ENCODE measurements at regions not wholly inside any gene's neighbourhood (a gene's known extent, or its start where the extent isn't known, plus 50 kb on each side); places are given as distances from the start of the nearest gene placed in this dataset.
"Not testable (repeated sequence)": the region's sequence is repeated elsewhere in the genome, so short reads cannot be mapped to it uniquely, and the experiment has no call there.

DNA sequence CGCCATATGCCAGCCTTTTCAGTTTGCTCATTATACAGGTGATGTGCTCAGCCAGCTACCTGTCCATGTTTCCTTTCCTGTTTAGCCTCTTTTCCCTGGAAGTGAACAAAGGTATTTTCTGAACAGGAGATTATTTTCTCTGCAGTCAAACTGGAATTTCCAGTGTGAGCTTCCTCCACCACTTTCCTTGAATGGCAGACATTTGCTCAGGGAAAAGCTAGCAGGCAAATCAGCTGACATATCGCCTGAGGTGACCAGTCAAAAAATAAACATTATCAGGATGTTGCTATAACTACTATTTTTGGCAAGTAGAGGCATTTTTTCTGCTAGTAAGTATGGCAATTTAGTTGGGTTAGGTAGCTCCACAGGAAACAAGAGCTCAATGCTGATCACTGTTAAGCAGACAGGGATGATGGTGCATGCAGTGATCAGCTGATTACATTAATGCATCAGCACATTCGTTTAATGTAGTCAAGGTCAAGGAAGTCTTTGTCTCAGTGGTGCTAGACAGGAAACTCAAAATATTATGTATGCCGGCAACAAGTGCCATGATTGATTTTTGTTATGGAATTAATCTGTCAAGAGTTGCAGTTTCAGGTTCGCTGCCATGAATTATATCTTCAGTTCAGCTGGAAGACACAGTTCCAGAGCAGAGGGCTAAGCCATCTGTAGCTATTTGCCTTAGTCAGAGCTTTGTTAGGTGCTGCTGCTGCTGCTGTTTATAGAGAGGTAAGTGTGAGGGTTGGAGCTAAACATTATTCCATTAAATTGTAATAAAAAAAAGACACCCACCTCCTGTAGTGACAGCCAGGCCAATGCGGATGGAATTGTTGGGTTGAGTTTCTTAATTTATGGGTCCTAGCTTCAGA, 179.7 kb upstream of the ST6GALNAC5 start:
- peak; percentile 41 for DNase-seq (ENCODE audit: low spot score)

DNA sequence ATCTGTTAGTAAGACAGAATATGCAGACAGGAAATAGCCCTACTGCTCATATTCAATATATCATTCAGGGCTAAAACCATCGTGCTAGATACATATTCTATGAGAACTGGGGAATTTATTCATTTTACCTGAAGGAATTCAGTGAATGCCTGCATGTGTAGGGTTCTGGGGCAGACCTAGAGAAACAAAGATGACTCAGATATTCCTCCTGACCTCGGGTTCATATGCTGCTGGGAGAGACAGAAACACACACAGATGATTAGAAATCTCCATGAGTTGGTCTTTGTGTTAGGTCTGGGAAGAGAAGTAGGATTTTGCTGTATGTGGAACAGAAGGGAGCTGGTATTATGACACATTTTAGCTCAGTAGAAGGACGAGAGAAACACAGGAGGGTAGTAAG, 176.5 kb upstream of the ST6GALNAC5 start:
- peak; percentile 22 for DNase-seq (ENCODE audit: low spot score)

DNA sequence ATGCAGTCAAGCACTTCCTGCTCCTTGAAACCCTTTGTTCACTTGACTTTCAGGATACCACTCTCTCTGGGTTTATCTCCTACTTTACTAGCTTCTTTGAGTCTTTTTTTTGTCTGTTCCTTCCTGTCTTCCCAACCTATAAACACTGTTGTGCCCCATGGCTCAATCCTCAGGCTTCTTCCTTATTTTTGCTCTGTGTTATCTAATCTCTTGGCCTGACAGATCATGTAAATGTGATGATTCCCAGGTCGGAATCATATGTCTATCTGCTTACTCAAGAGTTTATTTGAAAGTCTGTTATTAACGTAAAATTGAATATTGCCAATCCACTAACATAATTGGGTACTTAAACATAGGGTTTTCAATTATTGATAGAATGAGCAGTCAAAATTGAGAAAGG, 171.7 kb upstream of the ST6GALNAC5 start:
- DNase-seq (ENCODE audit: low spot score) = no peak

DNA sequence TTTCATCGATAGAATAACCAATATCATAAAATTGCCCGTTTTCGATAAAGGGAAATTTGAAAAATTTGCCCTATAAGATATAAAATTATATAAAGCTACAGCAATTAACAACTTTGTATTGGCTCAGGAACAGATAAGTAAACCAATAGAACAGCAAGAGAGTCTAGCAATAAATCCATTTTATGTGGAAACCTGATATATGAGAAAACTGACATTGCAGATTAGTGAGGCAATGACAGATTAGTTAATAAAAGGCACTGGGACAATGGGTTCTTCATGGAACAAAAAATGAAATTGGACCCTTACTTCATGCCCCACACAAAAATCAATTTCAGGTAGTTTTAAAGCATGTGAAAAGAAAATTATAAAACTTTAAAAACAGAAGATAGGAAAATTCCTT, 169.9 kb upstream of the ST6GALNAC5 start:
- DNase-seq (ENCODE audit: low spot score) = no peak

DNA sequence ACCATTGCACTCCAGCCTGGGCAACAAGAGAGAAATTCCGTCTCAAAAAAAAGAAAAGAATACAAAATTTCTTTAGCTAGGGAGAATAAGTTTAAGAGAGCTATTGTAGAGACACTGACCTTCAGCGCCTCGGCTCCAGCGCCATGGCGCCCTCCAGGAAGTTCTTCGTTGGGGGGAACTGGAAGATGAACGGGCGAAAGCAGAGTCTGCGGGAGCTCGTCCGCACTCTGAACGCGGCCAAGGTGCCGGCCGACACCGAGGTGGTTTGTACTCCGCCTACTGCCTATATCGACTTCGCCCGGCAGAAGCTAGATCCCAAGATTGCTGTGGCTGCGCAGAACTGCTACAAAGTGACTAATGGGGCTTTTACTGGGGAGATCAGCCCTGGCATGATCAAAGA, 167.6 kb upstream of the ST6GALNAC5 start:
- DNase-seq (ENCODE audit: low spot score) = not testable (repeated sequence)

GRCh38 chr1:76700200-76700599, 167.1 kb upstream of the ST6GALNAC5 start:
- not testable (repeated sequence) for DNase-seq (ENCODE audit: low spot score)

- no peak for DNase-seq (ENCODE audit: low spot score)
Observed at GRCh38 chr1:76705560-76705959, 161.7 kb upstream of the ST6GALNAC5 start.

DNA sequence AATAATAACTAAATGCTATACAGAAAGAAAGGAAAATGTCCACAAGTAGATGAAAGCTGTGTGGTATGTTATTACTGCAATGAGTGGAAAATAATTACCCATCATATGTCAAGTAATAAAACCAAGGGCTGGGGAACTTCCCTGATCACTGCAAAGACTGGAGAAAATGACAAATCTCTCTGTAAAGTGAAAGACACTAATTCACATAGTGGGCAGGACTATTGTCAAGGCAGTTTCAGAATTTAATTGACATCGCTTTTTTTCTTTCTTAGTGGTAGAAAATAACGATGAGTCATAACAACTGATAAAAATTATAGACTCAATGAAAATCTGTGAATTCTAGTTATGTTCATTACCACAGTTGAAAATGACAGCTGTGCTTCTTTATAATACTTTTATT, 153.7 kb upstream of the ST6GALNAC5 start:
- DNase-seq (ENCODE audit: low spot score) = no peak

DNA sequence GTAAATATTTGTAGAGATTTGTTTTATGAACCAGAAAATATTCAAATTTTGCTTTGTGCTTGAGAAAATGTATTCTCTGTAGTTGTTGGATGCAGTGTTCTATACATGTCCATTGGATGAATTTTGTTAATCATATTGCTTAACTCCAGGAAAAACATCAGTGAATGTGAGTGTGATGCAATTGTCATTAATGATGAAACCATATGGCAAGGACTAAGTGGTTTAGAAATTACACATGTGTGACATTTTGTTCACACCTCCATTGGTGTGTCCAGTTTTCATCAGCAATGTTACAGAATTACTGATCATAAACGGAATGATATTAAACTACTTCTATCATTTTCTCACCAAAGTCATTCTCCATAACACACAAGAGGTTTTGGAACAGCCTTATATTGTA, 151.8 kb upstream of the ST6GALNAC5 start:
- DNase-seq (ENCODE audit: low spot score) = no peak

GRCh38 chr1:76723949-76724348, 143.3 kb upstream of the ST6GALNAC5 start:
- DNase-seq (ENCODE audit: low spot score) = no peak

DNA sequence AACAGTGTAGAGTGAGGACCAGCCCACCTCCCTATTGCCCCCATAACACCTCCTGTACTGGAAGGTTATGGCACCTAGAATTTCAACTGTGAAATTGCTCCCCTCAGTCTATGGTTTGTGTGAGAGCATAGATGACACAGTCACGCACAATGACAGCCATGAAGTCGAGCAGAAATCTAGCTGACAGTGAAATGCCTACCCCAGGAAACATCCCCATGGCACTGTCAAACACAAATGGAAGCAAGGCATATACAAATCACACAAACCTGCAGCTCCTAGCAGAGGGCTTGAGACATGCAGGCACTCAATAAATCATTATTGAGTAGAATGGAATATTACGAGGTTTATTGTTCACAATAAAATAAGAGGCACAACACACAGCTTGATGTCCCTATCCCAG, 142.5 kb upstream of the ST6GALNAC5 start:
- no peak for DNase-seq (ENCODE audit: low spot score)

DNA sequence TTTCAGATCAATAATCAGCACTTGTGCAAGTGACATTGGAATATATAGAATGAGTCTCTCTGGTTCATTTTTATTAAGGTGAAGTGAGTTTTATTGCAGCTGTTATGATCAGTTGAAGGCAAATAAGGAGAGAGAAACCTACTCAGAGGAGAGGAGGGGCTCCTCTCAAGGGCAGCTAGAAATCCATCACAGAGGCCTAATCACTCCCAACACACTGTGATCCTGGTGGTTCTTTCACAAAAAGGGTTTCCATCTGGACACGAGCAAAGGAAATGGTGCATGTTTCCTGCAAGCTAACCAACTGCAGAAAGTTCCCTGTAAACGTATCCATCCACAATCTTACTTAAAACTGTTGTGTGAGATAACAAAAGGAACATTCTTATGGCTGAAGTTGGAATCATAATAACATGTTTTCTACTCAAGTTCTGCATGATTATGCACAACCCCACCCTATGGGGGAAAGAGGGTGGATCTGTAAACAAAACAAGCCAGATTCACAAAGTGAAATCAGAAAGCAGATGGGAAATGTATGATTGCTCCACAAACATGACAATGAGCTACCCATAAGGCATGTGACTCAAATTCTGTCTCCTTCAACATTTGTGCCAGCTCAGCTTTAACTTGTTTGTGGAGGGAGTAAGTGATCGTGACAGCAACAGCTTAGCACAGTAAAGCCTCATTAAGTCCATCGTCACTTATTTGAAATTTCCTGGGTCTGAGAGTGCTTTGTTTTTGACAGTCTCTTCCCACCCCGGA, 141.2 kb upstream of the ST6GALNAC5 start:
- no peak for DNase-seq (ENCODE audit: low spot score)

- DNase-seq (ENCODE audit: low spot score) = no peak
Observed at GRCh38 chr1:76727520-76727919, 139.8 kb upstream of the ST6GALNAC5 start.

DNA sequence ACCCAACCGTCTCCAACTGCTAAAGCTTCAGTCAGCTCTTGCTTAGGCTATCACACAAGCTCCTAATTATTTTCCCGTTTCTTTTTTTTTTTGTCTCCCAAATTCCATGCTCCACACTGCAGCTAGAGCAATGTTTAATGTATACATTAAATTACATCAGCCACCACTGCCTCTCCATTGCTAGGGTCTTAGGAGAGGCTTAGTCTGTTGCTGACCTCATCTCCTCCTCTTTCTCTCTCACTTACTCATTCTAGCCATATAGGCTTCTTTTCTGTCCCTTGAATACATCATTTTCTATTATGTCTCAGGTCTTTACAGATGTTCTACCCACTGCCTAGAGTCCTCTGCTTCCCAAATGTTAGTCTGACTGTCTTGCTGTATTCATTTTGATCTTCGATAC, 138.1 kb upstream of the ST6GALNAC5 start:
- DNase-seq (ENCODE audit: low spot score) = no peak

DNA sequence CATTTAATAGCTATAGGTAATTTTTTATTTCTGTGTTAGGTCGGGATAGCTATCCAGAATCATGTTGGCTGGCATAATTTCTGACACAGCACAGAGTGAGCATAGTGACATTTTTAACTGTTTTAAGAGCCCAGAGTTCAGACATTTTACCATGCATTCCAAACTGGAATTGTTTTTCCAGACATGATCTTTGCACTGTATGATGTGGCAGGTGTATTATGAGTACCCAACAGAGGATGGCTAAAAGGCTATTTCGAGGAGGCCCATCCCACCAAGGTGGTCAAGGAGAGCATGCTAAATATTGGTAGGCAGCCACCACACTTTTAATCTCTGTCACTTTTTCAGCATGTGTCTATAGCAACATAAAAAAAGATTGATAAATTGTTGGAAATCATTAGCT, 137.3 kb upstream of the ST6GALNAC5 start:
- DNase-seq (ENCODE audit: low spot score) = no peak

- DNase-seq (ENCODE audit: low spot score) = not testable (repeated sequence)
Observed at GRCh38 chr1:76738355-76738754, 128.9 kb upstream of the ST6GALNAC5 start.

DNA sequence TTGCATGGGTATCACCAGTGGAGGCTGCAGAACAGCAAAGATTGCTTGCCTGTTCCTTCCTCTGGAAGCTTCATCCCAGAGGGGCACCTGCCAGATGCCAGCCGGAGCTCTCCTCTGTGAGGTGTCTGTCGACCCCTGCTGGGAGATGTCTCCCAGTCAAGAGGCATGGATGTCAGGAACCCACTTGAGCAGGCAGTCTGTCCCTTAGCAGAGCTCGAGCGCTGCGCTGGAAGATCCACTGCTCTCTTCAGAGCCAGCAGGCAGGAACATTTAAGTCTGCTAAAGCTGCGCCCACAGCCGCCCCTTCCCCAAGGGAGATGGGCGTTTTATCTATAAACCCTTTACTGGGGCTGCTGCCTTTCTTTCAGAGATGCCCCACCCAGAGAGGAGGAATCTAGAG, 126.3 kb upstream of the ST6GALNAC5 start:
- DNase-seq (ENCODE audit: low spot score) = not testable (repeated sequence)

DNA sequence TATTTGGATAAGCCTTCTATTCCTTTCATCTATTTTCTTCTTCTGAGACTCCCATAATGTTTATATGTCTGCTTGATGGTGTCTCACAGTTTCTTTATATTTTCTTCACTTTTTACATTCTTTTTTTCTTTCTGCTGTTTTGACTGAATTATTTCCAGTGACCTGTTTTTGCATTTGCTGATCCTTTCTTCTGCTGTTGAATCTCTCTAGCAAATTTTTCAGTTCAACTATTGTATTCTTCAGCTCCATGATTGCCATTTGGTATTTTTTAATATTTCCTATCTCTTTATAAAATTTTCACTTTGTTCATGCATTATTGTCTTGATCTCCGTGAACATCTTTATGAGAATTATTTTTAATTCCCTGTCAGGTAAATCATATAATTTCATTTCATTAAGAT, 122.3 kb upstream of the ST6GALNAC5 start:
- no peak for DNase-seq (ENCODE audit: low spot score)

GRCh38 chr1:76746206-76746605, 121.1 kb upstream of the ST6GALNAC5 start:
- no peak for DNase-seq (ENCODE audit: low spot score)

DNA sequence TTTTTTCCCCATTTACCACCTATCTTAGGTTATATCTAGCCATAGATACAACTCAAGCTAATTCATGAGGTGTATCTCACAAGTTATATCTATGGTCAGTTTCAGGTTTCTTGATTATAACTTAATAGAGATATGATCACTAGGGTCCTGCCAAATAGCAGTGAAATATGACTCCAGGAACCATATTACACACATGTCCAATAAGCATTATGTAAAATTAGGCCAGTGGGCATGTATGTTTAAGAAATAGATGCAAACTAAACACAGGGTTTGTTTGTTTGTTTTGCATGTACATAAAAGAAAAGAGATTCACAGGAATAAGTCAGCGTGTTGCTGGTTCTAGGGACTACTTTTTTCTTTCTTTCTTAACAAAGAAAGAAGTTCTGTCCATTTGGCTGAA, 112.5 kb upstream of the ST6GALNAC5 start:
- DNase-seq (ENCODE audit: low spot score) = no peak

DNA sequence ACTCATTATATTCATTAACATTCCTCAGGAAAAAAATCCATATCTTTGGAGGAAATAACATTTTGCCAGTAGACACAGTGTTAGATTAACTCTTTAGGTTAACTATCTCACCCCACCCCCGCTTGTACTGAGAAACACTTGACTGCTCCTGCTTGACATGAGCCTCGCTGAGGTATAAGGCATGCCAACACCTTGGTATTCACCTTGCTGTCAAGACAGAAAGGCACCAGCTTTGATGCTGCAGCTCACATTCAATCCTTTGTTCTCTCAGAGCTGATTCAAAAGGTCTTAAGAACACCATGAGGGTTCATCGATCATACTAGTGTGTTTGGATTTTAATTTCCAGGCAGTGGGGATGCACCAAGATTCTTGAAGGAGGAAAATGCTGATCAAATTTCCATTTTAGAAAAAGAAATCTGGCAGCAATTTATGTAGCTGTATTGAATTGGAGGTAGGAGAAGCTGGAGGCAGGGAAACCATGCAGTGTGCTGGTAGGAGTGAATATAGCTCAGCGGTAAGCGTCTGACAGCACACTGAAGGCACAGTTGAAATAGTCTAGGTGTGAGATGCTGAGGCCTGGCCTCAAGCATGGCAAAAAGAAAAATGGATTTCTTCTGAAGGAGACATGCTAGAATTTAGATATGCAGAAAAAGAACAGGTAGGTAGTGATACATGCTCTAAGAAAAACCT, 108.0 kb upstream of the ST6GALNAC5 start:
- peak; percentile 16 for DNase-seq (ENCODE audit: low spot score)

DNA sequence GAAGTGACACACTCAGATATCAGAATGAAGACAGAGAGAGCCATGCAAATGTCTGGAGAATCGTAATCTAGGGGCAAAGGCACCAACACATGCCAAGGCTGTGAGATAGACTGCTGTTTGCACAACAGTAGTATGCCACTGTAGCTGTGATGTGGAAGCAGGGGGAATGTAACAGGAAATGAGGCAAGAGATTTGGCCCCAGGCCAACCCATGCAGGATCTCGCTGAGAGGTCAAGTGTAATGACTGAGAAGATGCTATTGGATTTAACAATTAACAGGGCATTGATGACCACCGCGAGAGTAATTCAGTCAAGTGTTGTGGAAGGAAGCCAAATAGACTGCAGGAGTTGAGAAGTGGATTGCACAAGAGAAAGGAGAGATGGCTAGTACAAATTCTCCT, 107.3 kb upstream of the ST6GALNAC5 start:
- peak; percentile 96 for DNase-seq (ENCODE audit: low spot score)

DNA sequence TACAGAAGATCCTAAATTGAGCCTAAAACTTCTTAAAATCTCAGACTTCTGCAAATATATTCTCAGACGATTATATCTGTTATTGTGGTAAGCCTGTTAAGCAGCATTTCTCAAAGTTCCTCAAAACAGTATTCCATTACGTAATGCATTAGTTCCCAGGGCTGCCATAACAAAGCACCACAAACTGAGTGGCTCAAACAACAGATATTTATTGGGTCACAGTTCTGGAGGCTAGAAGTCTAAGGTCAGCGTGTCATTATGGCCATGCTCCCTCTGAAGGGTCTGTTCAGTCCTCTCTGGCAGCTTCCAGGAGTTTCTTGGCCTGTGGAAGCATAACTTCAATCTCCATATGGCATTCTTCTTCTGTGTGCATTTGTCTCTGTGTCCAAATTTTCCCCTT, 103.5 kb upstream of the ST6GALNAC5 start:
- no peak for DNase-seq (ENCODE audit: low spot score)
